OCI-LY3 (cell line): ENCODE measurements at regions not wholly inside any gene's neighbourhood (a gene's known extent, or its start where the extent isn't known, plus 50 kb on each side); places are given as distances from the start of the nearest gene placed in this dataset.

Experiments
- CTCF ChIP-seq: fragments of 200-600, 300-600 bp; sonication (generic); IDR thresholded peaks from 2 replicates; pipeline ENCODE4 v1.5.1; 2014; ENCODE audit warnings: antibody characterized with exemption, low read length, low read depth
- EZH2phosphoT487 ChIP-seq: fragments of 200-600 bp; shearing (Covaris generic); IDR thresholded peaks from 2 replicates; pipeline ENCODE4 v1.6.1; 2018; ENCODE audit warnings: antibody characterized with exemption, mixed run types, low read depth

- TF ChIP-seq CTCF (no peak), EZH2phosphoT487 (no peak)
Observed at GRCh38 chr1:238767321-238767720, 619.0 kb upstream of the CHRM3 start.
